PC-9 (cell line): ENCODE measurements at regions not wholly inside any gene's neighbourhood (a gene's known extent, or its start where the extent isn't known, plus 50 kb on each side); places are given as distances from the start of the nearest gene placed in this dataset.

ENCODE experiments used
- BruUV-seq: library from RNA; stranded (reverse); fragments of 400-500 nt; replicated peaks from 2 replicates; lab custom pipeline; 2021; lab: Mats Ljungman, UMichigan
- CTCF ChIA-PET: fragments of 300-600 bp; sonication (Branson Sonifier 250); formaldehyde crosslinking; loops from one replicate; lab custom pipeline; 2022; ENCODE audit warnings: antibody characterized with exemption; lab: Charles Lee
- POLR2A ChIA-PET: fragments of 300-600 bp; sonication (Branson Sonifier 250); formaldehyde crosslinking; loops from one replicate; lab custom pipeline; 2022; ENCODE audit warnings: antibody characterized with exemption; ENCODE audit not compliant: unreplicated experiment; lab: Charles Lee
- DNase-seq, 2 experiments: peaks; one replicate each; pipeline versions ENCODE4 v3.0.0 to v3.0.0-alpha.2; 2015 to 2022; ENCODE audit warnings: mixed read lengths in 1 of 2
- H2AFZ ChIP-seq: fragments of 200-600 bp; sonication (generic); 2 replicates; pipeline ENCODE4 v1.8.1; 2017; ENCODE audit warnings: antibody characterized with exemption
- H3F3A ChIP-seq: fragments of 200-600 bp; sonication (generic); 2 replicates; pipeline ENCODE4 v1.8.1; 2017; ENCODE audit warnings: antibody characterized with exemption, mild to moderate bottlenecking, low read depth; ENCODE audit not compliant: insufficient read depth
- H3K27ac ChIP-seq: fragments of 200-600 bp; sonication (generic); 2 replicates; pipeline ENCODE4 v1.6.1; 2016; ENCODE audit warnings: mixed run types
- H3K27me3 ChIP-seq: fragments of 200-600 bp; sonication (generic); 2 replicates; pipeline ENCODE4 v1.6.1; 2016; ENCODE audit warnings: low read depth, mixed run types; ENCODE audit not compliant: insufficient read depth
- H3K36me3 ChIP-seq: fragments of 200-600 bp; sonication (generic); 2 replicates; pipeline ENCODE4 v1.6.1; 2016; ENCODE audit warnings: low read depth, mixed run types
- H3K4me1 ChIP-seq: fragments of 200-600 bp; sonication (generic); replicated peaks from 2 replicates; pipeline ENCODE4 v1.6.1; 2016; ENCODE audit warnings: mixed run types; ENCODE audit not compliant: insufficient read depth
- H3K4me2 ChIP-seq: fragments of 200-600 bp; sonication (generic); 2 replicates; pipeline ENCODE4 v1.6.1; 2017; ENCODE audit warnings: mixed run types
- H3K4me3 ChIP-seq: fragments of 200-600 bp; sonication (generic); 2 replicates; pipeline ENCODE4 v1.6.1; 2016; ENCODE audit warnings: mixed run types
- H3K79me2 ChIP-seq: fragments of 200-600 bp; sonication (generic); 2 replicates; pipeline ENCODE4 v1.6.1; 2017; ENCODE audit warnings: low read depth, mixed run types
- H3K9me2 ChIP-seq: fragments of 200-600 bp; sonication (generic); 2 replicates; pipeline ENCODE4 v1.8.1; 2017; ENCODE audit warnings: mild to moderate bottlenecking; ENCODE audit not compliant: insufficient read depth
- H3K9me3 ChIP-seq: fragments of 200-600 bp; sonication (generic); 2 replicates; pipeline ENCODE4 v1.8.1; 2016; ENCODE audit warnings: low read depth; ENCODE audit not compliant: insufficient read depth
- H4K20me1 ChIP-seq: fragments of 200-600 bp; sonication (generic); 2 replicates; pipeline ENCODE4 v1.8.1; 2017; ENCODE audit not compliant: insufficient read depth
- CTCF ChIP-seq: fragments of 200-600 bp; sonication (generic); conservative IDR thresholded peaks from 2 replicates; pipeline ENCODE4 v1.6.1; 2017; ENCODE audit warnings: mixed run types, antibody characterized with exemption, mild to moderate bottlenecking, moderate library complexity
- EZH2 ChIP-seq: fragments of 200-600 bp; sonication (generic); IDR thresholded peaks from 2 replicates; pipeline ENCODE4 v1.8.0; 2017; ENCODE audit warnings: antibody characterized with exemption, low read depth
- intact Hi-C: fragments of 100-400 bp; cut with micrococcal nuclease; formaldehyde crosslinking; loops from one replicate; pipeline ENCODE4 v1.10.0; 2022; ENCODE audit not compliant: unreplicated experiment

GRCh38 chr4:188603646-188604045 is 464.4 kb downstream of the TRIML1 start:
- CTCF ChIA-PET, result no interaction called here

GRCh38 chr4:188606635-188607034 is 467.4 kb downstream of the TRIML1 start:
- Histone ChIP-seq H3K79me2 (no peaks in the 10 kb centered on the region), H3F3A (no peaks in the 10 kb centered on the region), H3K27ac (no peak overlapping the region), H3K36me3 (no peaks in the 10 kb centered on the region), H3K9me2 (no peaks in the 10 kb centered on the region), H2AFZ (no peak overlapping the region), H4K20me1 (no peaks in the 10 kb centered on the region), H3K4me3 (no peak overlapping the region), H3K27me3 (0 out of 2 replicates have a peak, but pooled peaks cover 3% of the 10 kb centered on the region), H3K4me2 (no peak overlapping the region), H3K4me1 (no peaks in the 10 kb centered on the region), H3K9me3 (no peaks in the 10 kb centered on the region)
- no peak for DNase-seq
- ChIA-PET POLR2A (no interaction called here), CTCF (no interaction called here)
- BruUV-seq, result no TSS peak
- TF ChIP-seq EZH2, result no peak
- TF ChIP-seq CTCF, result no peak
- intact Hi-C loops, result no loop called here

More at GRCh38 chr4:188603646-188604045, 464.4 kb downstream of the TRIML1 start:
- intact Hi-C loops, result no loop called here
- Histone ChIP-seq H4K20me1 (no peaks in the 10 kb centered on the region), H3K4me2 (no peak overlapping the region), H3K4me1 (no peaks in the 10 kb centered on the region), H3K27ac (no peak overlapping the region), H2AFZ (no peak overlapping the region), H3F3A (no peaks in the 10 kb centered on the region), H3K9me3 (no peaks in the 10 kb centered on the region), H3K27me3 (0 out of 2 replicates have a peak, but pooled peaks cover 3% of the 10 kb centered on the region), H3K79me2 (no peaks in the 10 kb centered on the region), H3K9me2 (no peaks in the 10 kb centered on the region), H3K36me3 (no peaks in the 10 kb centered on the region), H3K4me3 (no peak overlapping the region)
- POLR2A ChIA-PET, result no interaction called here
- BruUV-seq, result no TSS peak
- DNase-seq, result no peak
- TF ChIP-seq EZH2 (no peak), CTCF (no peak)

GRCh38 chr4:188611143-188611542 is 471.9 kb downstream of the TRIML1 start:
- intact Hi-C loops, result no loop called here
- ChIA-PET CTCF (no interaction called here), POLR2A (no interaction called here)
- no peaks in the 10 kb centered on the region for H3K4me1 ChIP-seq
- no peak overlapping the region for H3K4me2 ChIP-seq
- DNase-seq, result no peak
- H3F3A ChIP-seq, result no peaks in the 10 kb centered on the region
- H3K79me2 ChIP-seq, result no peaks in the 10 kb centered on the region
- no peak overlapping the region for H3K4me3 ChIP-seq
- BruUV-seq, result no TSS peak
- H3K9me3 ChIP-seq, result no peaks in the 10 kb centered on the region
- no peaks in the 10 kb centered on the region for H3K9me2 ChIP-seq
- H2AFZ ChIP-seq, result no peak overlapping the region
- no peak overlapping the region for H3K27ac ChIP-seq
- no peaks in the 10 kb centered on the region for H3K36me3 ChIP-seq
- no peak for TF ChIP-seq CTCF
- no peak for TF ChIP-seq EZH2
- H3K27me3 ChIP-seq, result 0 out of 2 replicates have a peak, but pooled peaks cover 3% of the 10 kb centered on the region
- H4K20me1 ChIP-seq, result no peaks in the 10 kb centered on the region
